HG02970 (cell line): ENCODE measurements at regions not wholly inside any gene's neighbourhood (a gene's known extent, or its start where the extent isn't known, plus 50 kb on each side); places are given as distances from the start of the nearest gene placed in this dataset.

ENCODE experiments used
- ATAC-seq: cut with Tn5 transposase; IDR thresholded peaks from one replicate; pipeline ENCODE4 v1.9.1; 2021; ENCODE audit warnings: mild to moderate bottlenecking, moderate library complexity, moderate number of reproducible peaks; ENCODE audit not compliant: unreplicated experiment, low FRiP score

- no peak for ATAC-seq
Measured at GRCh38 chr1:221175249-221175648, 296.0 kb downstream of the HLX start.

- ATAC-seq = no peak
Measured at GRCh38 chr1:221180704-221181368, 301.6 kb downstream of the HLX start.

GRCh38 chr1:221182791-221183533 lies 303.7 kb downstream of the HLX start:
- ATAC-seq = no peak

GRCh38 chr1:221184131-221184794 lies 305.0 kb downstream of the HLX start:
- ATAC-seq = no peak

GRCh38 chr1:221187174-221187573 lies 307.9 kb downstream of the HLX start:
- no peak for ATAC-seq

GRCh38 chr1:221188458-221188857 lies 309.2 kb downstream of the HLX start:
- no peak for ATAC-seq

- ATAC-seq = no peak
Measured at GRCh38 chr1:221190249-221190648, 311.0 kb downstream of the HLX start.

GRCh38 chr1:221192055-221192454 lies 312.8 kb downstream of the HLX start:
- no peak for ATAC-seq

GRCh38 chr1:221200464-221200863 lies 321.2 kb downstream of the HLX start:
- ATAC-seq = no peak

- ATAC-seq = no peak
Measured at GRCh38 chr1:221201773-221202172, 322.5 kb downstream of the HLX start.

GRCh38 chr1:221203224-221204054 lies 324.2 kb downstream of the HLX start:
- ATAC-seq = peak; percentile 61

- ATAC-seq = no peak
Measured at GRCh38 chr1:221204055-221204833, 325.0 kb downstream of the HLX start.

GRCh38 chr1:221206076-221206475 lies 326.8 kb downstream of the HLX start:
- no peak for ATAC-seq

GRCh38 chr1:221212926-221213325 lies 333.7 kb downstream of the HLX start:
- ATAC-seq = no peak

- no peak for ATAC-seq
Measured at GRCh38 chr1:221217029-221217428, 337.8 kb downstream of the HLX start.

- ATAC-seq = no peak
Measured at GRCh38 chr1:221223281-221223680, 344.0 kb downstream of the HLX start.

GRCh38 chr1:221227460-221227859 lies 348.2 kb downstream of the HLX start:
- ATAC-seq = no peak

- no peak for ATAC-seq
Measured at GRCh38 chr1:221227872-221228337, 348.7 kb downstream of the HLX start.

GRCh38 chr1:221228594-221228993 lies 349.4 kb downstream of the HLX start:
- ATAC-seq = no peak

- no peak for ATAC-seq
Measured at GRCh38 chr1:221230605-221231004, 351.4 kb downstream of the HLX start.
